ENCODE measurements at regions not wholly inside any gene's neighbourhood (a gene's known extent, or its start where the extent isn't known, plus 50 kb on each side); places are given as distances from the start of the nearest gene placed in this dataset.

- TF ChIP-seq, protein P1, sequence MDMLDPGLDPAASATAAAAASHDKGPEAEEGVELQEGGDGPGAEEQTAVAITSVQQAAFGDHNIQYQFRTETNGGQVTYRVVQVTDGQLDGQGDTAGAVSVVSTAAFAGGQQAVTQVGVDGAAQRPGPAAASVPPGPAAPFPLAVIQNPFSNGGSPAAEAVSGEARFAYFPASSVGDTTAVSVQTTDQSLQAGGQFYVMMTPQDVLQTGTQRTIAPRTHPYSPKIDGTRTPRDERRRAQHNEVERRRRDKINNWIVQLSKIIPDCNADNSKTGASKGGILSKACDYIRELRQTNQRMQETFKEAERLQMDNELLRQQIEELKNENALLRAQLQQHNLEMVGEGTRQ (IDR thresholded peaks at IDR 0.05; ENCODE audit: low read length): no peak
- no peak for TF ChIP-seq POLR2A (IDR thresholded peaks at IDR 0.05; ENCODE audit: control extremely low read depth in 1 of 2, low read depth in 2 of 2, low read length in 2 of 2)
- no peak for TF ChIP-seq BCL11A (IDR thresholded peaks at IDR 0.05; ENCODE audit: low read depth in 2 of 2, low read length in 2 of 2)
- TF ChIP-seq CBX5 (IDR thresholded peaks at IDR 0.05; ENCODE audit: low read depth, low read length): no peak
- no peak for TF ChIP-seq GABPA (IDR thresholded peaks at IDR 0.05; ENCODE audit: borderline replicate concordance, insufficient read depth, low read length)
- TF ChIP-seq TEAD4 (IDR thresholded peaks at IDR 0.05; ENCODE audit: low read depth, low read length): no peak
- no peak for TF ChIP-seq EGR1 (IDR thresholded peaks at IDR 0.05; ENCODE audit: borderline replicate concordance, low read depth, low read length)
- no peak for TF ChIP-seq EP300 (IDR thresholded peaks at IDR 0.05; ENCODE audit: borderline replicate concordance in 1 of 2, low read depth in 2 of 2, low read length in 2 of 2)
These were observed 591.4 kb downstream of the FGF9 start (continued) for GRCh38 chr13:22262001-22262885.
